HG03571 (cell line): ENCODE measurements at regions not wholly inside any gene's neighbourhood (a gene's known extent, or its start where the extent isn't known, plus 50 kb on each side); places are given as distances from the start of the nearest gene placed in this dataset.

Experiments used
- ATAC-seq: cut with Tn5 transposase; IDR thresholded peaks from one replicate; pipeline ENCODE4 v1.9.1; 2021; ENCODE audit not compliant: unreplicated experiment

DNA sequence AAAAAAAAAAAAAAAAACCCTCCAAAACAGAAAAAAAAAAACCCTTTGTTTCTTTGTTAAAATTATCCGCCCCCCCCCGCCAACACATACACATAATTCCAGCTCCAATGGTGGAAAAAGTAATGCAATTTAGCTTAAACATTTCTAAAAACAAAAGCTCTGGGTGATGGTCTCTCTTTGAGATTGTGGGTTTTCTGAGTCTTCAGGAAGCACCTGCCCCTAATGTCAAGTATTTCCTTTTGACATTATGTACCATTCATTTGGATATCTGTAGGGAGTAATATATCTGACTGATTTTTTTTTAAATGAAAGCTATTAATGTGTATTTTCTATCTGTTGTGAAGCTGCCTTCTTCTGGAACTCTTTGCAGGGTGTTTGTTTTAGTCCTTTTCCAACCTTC lies 389.7 kb downstream of the TAF11L14 start:
- no peak for ATAC-seq

DNA sequence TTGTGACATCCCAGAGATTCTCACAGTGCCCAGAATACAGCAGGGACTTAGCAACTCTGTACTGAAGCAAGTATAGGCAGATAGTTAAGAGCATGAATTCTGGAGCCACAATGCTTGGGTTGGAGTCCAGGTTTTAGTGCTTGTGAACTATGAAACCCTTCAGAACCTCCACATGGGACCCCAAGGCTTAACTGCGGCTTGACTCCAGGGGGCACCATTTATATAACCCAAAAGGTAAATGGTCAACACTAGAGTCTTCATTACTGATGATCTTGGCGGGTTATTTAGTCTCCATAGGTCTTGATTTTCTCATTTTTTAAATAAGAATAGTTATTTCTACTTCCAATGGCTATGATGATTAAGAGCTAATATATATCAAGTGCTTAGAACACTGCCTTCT lies 390.3 kb downstream of the TAF11L14 start:
- ATAC-seq: no peak

DNA sequence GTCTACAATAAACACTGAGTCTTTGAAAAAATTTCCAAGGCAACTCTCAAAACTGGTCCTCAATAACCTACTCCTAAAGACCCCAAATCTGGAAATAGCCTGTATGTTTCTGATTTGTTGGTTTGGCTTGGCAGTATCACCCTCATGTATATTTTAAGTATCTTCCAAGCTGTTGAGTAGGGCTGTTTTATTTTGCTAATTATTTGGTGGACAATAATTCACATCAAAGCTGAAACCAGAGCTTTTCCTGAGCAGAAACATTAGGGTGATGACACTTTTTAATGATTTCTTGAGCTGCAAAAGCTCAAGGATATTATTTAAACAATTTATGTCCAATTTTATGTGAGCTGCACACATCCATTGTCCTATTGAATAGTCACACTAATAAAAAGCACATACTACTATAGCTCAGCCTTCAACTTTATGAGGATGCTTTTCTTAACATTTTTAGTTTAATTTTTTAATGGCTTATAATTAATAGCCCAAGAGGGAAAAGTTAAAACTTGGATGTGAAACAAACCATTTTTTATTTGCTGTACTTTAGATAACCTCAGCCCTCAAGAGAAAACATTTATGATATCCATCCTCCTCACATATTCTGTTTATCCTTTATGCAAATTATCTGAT lies 393.1 kb downstream of the TAF11L14 start:
- ATAC-seq: no peak

DNA sequence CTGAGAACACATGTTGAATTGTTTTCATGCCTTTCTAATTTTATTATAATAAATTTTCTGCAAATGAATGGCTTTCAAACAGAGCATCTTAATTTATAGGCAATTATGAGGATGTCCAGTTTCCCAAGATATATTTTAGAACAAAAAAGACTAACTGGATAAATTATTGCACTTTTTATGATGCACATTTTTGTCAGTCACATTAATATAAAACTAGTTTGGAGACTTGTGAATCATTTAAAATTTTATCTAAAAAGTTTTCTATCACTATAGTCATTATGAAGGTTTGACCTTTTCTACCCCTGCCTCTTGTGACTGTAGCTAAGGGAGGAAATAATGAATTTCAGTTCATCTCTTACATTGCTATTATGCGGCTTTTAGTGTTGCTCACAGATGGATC lies 393.8 kb downstream of the TAF11L14 start:
- no peak for ATAC-seq

DNA sequence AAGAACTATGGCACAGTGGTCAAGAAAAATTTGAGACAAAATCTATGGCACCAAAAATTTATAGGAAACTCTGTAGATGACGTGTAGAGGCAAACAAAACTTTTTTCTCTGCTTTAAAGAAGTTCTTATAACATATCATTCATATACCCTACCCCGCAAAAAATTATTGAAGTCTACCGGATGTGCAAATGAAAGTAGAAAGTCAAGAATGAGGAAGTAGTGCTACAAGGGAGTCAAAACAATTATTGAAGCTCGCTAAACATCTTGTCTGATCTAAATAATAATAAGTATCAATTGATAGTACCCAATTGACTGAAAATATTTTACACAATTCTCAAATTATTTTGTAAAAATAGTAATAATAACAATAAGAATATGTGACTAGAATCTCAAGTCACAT lies 398.5 kb downstream of the TAF11L14 start:
- ATAC-seq: no peak

DNA sequence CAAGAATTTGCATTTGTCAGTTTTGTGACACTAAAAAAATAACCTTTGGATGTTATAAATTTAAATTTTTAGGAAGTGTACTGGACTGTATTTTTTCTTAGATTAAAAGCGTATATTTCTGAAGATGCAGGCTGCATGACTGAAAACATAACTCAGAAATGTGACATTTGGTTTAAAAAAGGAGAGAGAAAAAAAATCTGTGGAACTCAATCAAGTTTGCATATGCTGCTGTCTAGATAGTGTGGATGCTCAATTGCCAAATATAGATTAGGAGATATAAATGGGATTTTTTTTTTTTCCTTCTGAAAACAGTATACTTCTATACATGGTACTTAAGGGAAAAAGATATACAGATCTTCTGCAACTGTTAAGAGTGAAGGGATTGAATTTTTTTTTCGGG lies 402.3 kb downstream of the TAF11L14 start:
- no peak for ATAC-seq

DNA sequence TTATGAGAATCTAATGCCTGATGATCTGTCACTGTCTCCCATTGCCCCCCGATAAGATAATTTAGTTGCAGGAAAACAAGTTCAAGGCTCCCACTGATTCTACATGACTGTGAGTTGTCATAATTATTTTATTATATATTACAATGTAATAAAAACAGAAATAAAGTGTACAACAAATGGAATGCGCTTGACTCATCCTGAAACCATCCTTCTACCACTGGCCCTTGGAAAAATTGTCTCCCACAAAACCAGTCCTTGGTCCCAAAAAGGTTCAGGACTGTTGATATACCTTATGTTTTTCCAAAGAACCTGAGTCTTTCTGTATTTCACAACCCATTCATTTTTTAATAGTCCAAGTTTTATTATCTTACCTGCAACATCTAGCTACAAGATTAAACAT lies 403.5 kb downstream of the TAF11L14 start:
- no peak for ATAC-seq

DNA sequence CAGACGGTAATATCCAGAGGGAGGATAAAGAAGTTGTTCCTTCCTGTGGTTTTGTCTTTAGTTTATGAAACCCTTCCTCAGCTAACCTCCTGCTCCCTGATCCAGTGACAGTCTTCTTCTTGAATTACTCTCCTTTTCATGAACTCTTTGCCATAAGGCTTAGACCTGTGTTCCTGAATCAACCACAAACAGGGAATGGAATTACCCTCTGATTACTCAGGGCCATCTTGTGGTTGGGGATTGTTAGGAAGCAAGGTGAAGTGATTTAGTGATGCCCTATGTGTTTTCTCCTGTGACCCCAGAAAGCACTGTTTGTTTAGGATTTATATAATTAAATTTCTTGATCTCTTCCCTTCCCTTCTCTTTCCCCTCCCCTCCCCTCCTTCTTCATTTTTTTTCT lies 409.1 kb downstream of the TAF11L14 start:
- ATAC-seq: no peak

DNA sequence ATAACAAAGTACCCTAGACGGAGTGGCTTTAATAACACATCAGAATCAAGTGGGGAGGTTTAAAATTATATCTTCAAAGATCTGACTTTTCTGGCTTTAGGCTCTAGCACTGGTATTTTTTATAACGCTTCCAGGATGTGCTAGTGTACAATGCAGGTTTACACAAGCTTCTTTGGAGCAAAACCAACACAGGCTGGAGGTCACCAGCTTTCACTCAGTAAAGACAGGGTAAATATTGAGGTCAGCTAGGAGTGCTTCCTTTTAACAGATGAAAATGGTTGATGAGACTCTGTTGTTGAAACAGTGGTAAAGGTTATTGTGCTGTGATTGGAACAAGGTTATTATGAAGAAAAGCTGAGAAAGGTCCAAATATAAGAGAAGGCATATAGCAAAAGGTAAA lies 414.2 kb downstream of the TAF11L14 start:
- no peak for ATAC-seq

DNA sequence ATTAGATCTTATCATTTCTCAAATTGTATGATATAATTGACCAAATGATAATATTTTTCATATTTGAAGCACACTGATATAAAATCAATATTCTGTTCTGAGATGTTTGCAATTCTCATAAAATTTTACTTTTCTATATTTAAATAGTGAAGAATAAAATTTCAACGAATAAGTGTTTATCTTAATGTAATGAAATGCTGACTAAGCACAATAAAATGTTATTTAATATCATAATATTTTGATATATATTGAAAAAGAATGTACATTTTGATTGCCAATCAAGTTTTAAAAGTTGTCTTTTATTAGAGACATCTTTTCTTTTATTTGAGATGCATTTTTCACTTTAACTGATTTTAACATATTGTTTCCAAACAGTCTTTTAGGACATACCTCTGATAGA lies 416.1 kb downstream of the TAF11L14 start:
- no peak for ATAC-seq

DNA sequence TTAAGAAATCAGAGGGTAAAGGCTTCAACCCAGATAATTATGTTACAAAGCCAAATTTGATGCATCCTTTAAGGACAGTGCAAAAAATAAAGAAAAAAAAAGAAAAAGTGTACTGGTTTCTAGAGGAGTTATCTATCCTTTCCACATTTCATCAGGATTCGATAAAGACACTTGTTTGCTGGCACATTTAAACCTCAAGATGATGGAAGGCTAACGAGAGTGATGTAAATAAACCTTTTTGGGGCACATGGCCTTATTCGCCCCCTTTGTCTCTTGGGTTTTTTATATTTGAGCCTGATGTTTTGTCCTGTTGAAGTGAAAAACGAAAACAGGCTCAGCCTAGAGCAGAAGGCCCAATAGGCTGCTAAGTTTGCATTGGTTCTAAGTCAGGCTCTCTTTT lies 416.5 kb downstream of the TAF11L14 start:
- ATAC-seq: no peak

DNA sequence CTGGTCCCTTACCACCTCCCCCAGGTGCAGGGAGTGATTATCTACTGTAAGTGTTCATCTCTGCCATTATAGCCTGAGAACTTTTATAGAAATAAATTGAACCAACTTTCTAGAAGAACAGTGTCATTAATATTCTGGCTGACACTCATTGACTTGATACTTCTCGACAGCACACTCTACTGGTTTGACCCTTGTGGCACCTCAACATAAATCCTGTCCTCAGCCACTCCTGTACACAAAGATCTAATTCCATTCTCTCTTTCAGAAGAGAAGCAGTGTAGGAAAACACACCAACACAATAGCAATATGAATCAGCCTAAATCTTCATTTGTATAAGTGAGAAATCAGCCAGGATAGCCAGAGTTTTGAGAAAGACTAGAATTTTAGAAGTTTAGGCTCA lies 417.7 kb downstream of the TAF11L14 start:
- ATAC-seq: no peak

DNA sequence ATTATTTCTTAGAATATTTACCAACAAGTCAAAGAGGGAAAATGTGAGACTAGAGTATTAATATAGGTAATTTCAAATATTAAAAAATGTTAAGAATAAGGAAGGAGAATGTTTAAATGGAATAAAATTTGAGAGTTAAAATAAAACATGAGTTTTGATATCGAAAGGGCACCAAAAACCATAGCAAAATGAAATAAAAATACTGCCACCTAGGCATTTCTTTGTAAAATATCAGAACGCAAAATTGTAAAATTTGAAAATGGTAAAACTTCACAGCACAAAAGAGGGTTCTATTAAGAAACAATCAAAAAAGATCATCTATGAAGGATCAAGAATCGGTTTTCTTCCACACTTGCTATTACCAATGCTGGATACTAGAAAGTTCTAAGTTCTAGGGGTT lies 418.3 kb downstream of the TAF11L14 start:
- ATAC-seq: no peak

DNA sequence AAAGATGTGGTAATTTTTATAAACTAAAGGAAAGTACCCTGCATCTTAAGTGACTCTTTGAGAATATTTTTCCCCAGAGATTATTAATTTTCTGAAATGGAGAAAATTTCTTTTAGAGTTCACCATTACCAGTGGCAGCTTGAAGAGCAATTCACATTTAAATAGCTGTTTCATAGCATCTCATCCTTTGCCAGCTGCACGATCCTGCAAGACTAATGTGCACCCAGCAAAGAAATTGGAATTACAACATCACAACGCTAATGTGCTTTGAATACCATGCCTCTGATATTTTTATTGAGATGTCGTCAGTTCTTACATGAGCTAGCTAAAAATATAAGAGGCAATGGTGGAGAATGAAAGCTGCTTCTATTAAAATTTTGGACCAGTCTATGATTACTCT lies 423.5 kb downstream of the TAF11L14 start:
- ATAC-seq: no peak

DNA sequence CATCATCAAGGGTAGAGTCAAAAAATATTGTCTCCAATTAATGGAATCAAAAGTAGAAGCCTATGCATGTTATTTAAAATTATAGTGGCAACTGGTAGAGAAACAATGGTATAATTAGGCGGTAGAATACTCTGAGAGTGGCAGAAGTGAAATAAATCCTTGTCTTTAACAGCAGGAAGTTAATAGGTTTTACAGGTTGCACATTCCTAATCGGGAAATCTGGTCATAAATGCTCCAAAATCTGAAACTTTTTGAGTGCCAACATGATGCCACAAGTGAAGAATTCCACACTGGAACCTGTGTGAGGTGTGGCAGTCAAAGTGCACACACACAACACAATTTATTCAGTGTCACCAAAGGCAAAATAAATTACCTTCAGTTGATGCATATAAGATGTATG lies 433.4 kb downstream of the TAF11L14 start:
- ATAC-seq: no peak

DNA sequence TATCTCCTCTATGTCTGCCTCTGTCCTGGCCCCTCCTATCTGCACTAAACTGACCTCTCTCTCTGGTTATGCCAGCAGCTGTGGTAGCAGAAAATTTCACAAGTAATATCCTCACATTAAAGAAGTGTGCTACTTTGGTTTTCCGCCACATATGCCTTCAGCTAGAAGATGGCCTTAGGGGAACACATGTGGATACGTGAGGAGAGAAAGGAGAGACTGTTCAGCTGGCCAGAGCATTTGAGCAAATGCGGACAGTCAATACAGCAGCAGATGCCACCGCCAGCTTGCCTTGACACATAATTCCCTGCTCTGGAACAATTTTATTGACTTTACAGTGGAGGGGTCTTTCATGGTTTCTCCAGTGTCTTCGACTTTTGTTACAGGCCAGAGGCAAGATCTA lies 434.6 kb downstream of the TAF11L14 start:
- no peak for ATAC-seq

DNA sequence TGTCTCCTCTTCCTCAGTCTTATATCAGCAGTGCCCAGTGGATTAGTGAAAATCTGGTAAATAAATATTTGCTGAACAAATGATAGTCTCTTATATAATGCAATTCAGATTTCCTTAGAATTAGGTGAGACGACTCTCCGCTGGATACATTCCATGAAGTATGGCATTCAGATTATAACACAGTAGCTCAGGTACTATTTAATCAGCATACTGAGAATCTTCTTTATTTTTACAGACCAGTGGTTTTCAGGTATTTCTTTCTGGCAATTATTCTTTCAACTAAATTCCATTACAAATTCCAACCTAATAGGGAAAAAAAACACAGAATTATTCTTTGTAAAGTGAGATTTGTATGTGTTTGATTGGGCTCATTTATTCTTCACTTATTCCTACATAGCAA lies 435.5 kb downstream of the TAF11L14 start:
- no peak for ATAC-seq

DNA sequence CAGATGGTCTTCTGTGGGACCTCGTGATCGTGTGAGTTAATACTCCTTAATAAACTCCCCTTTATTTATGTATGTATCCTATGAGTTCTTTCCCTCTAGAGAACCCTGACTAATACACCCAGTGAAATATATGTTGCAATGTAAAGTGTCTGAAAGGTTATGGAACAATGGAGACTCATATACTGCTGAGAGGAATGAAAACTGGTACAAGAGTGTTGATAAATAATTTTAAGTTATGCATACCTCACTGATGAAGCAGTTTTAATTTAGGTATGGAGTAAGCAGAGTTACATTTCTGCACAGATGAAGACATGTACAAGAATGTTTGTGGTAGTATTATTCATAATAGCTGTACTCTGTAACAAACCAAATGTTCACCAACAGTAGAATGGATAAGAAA lies 438.3 kb downstream of the TAF11L14 start:
- ATAC-seq: no peak

DNA sequence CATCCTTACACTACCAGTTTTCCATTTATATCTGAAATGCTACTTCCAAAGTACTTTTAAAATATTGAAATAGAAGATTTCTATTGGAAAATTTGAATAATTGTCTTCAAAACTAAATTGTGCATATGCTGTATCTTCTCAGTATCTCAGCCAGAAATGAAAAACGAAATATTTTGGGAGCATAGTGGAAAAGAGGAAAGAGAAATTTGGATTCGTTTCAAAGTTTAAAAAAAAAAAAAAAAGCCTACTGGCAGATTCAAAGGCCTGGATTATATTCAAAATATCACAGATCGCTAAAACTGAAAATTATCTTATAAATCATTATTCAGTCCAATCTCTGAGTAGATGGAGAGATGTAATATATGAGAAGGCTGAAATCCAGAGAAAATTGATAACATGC lies 440.7 kb downstream of the TAF11L14 start:
- no peak for ATAC-seq

DNA sequence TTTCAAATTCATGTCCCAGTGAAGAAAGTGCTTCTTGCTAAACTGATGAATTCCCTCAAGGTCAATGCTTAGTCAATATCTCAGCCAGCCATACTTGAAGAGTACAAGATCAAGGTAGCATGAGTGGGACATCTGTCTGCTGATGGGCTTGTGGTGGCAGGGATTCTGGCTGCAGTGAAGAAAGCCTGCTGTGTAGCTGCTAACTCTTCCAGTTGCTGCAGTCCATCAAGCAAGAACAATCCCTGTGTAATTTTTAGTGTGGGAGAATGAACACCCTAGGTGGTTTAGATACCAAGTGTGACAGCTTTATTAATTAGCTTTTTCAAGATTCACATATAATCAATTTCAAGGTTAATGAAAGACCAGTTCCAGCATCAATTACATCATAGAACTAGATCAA lies 443.9 kb downstream of the TAF11L14 start:
- no peak for ATAC-seq

DNA sequence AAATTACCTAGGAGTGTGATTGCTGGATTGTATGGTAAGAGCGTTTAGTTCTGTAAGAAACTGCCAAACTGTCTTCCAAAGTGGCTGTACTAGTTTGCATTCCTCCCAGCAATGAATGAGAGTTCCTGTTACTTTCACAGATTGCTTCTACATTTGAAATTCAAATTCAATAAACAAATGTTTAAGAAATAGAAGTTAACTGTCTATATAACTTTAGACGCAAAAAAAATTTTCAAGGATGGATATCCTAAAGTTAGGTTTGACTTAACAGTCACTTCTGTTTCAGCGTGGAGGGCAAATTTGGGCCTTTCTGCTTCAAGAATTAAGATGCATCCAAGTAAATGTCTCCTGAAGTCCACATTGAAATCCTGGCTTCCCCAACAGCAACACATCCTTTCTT lies 445.6 kb downstream of the TAF11L14 start:
- no peak for ATAC-seq

DNA sequence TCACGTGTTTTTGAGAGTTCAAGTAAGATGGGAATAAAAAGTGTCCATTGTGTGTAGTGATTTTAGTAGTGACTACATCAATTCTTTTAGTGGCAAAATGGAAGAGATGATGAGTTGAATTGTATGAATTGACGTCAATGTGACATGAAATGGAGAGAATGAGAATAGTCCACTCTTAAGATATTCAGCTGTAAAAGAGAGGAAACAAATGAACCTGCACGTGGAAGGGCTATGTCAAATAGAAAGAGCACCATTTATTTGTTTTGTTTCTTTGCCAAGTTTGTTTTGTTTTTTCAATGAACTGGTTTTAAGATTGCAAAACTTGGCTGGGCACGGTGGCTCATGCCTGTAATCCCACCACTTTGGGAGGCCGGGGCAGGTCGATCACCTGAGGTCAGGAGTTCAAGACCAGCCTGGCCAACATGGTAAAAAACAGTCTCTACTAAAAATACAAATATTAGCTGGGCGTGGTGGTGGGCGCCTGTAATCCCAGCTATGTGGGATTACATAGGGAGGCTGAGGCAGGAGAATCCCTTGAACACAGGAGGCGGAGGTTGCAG lies 453.8 kb downstream of the TAF11L14 start:
- ATAC-seq: no peak

DNA sequence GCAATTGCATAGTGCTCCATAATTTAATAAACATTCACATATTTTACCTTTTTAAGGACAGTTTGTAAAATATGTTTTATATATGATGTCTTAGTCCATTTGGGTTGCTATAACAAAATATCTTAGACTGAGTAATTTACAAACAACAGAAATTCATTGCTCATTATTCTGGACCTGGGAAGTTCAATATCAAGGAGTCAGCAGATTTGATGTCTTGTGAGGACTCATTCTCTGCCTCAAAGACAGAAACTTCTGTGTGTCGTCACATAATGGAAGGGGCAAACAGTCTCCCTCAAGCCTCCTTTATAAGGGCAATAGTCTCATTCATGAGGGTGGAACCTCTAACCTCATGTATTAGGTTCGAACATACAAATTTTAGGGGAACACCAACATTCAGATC lies 455.9 kb downstream of the TAF11L14 start:
- ATAC-seq: no peak
